Activated CD4-positive, alpha-beta T cell treated with anti-CD3 and anti-CD28 coated beads for 36 hours (primary cell): ENCODE measurements at regions not wholly inside any gene's neighbourhood (a gene's known extent, or its start where the extent isn't known, plus 50 kb on each side); places are given as distances from the start of the nearest gene placed in this dataset.

Source experiments
- ATAC-seq: fragments of 200-7000 bp; cut with Tn5 transposase; one replicate; pipeline ENCODE4 v1.10.0; 2021; ENCODE audit warnings: mild to moderate bottlenecking, moderate library complexity
- CTCF ChIA-PET: fragments of 350-600 bp; sonication (Branson Sonifier 250); formaldehyde crosslinking; loops from one replicate; lab custom pipeline; 2021; ENCODE audit warnings: antibody characterized with exemption; lab: Charles Lee
- POLR2A ChIA-PET: fragments of 350-600 bp; sonication (Branson Sonifier 250); formaldehyde crosslinking; loops from one replicate; lab custom pipeline; 2021; ENCODE audit warnings: antibody characterized with exemption, inconsistent platforms; lab: Charles Lee
- DNase-seq: peaks from one replicate; pipeline ENCODE4 v3.0.0-alpha.2; 2020
- H3K27ac Mint-ChIP-seq: one replicate; pipeline ENCODE4 v1.8.0; 2021; ENCODE audit warnings: mixed read lengths
- H3K27me3 Mint-ChIP-seq: one replicate; pipeline ENCODE4 v1.8.0; 2021; ENCODE audit warnings: mixed read lengths
- H3K36me3 Mint-ChIP-seq: one replicate; pipeline ENCODE4 v1.8.0; 2021; ENCODE audit warnings: low read depth, mixed read lengths
- H3K4me1 Mint-ChIP-seq: one replicate; pipeline ENCODE4 v1.8.0; 2021; ENCODE audit warnings: mixed read lengths
- H3K4me3 Mint-ChIP-seq: one replicate; pipeline ENCODE4 v1.8.0; 2021; ENCODE audit warnings: mild to moderate bottlenecking, moderate library complexity, mixed read lengths
- H3K9me3 Mint-ChIP-seq: one replicate; pipeline ENCODE4 v1.8.0; 2021; ENCODE audit warnings: low read depth, mixed read lengths
- intact Hi-C, 2 experiments: fragments of 100-400 bp; cut with DNase I in 1 of 2; cut with micrococcal nuclease in 1 of 2; formaldehyde crosslinking; loops; one replicate each; pipeline versions ENCODE4 v1.14.2 to v1.15.1; 2022 to 2024; cut with DNase I, micrococcal nuclease

- Mint-ChIP-seq H3K4me3 (no peak overlapping the region), H3K27me3 (peaks cover 14% of the 10 kb centered on the region), H3K9me3 (peaks cover 2% of the 10 kb centered on the region), H3K36me3 (no peaks in the 10 kb centered on the region), H3K27ac (no peak overlapping the region), H3K4me1 (no peaks in the 10 kb centered on the region)
- ChIA-PET POLR2A (no interaction called here), CTCF (no interaction called here)
- intact Hi-C loops: no loop called here
- ATAC-seq (no peak), DNase-seq (no peak)
These were observed 120.6 kb upstream of the CD82 start for GRCh38 chr11:44444770-44445321.

DNA sequence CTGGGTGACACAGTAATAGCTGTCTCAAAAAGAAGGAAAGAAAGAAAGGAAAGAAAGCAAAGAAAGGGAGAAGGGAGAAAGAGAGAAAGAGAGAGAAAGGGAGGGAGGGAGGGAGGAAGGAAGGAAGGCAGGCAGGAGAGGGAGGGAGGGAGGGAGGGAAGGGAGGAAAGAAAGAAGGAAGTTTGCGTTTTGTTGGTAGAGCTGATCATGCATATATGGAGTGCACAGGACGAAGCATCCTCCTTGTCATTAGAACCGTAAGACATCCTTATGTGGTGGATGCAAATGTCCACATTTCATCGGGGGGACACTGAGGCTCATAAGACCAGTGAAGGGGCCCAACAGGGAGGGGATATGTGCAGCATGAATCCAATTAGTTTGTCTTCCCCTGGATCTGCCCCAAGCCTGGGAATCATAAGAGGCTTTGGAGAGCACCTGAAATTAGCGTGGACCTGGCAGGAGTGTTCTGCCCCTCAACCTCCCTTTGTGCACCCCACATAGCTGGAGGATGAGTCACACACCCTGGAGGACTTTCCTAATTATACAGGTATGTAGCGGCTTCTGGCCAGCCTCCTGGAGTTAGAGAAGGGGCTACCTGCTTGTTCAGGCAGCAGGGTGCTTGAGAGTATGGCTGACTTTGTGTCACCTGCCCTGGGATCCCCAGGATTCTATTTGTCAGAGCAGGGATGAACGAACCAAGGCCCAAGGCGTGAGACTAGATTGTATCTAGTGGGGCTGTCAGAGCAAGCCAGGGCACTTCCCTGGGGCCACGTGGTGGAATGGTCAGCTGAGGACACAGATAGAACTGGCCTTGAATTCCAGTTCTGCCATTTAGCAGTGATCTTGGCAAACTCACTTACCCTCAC lies 119.7 kb upstream of the CD82 start:
- ChIA-PET POLR2A (no interaction called here), CTCF (interaction anchor here (0.7 kb wide), 1 partner anchor 116 kb away, joined by 3 read pairs; no protein-coding TSS in a partner anchor)
- ATAC-seq (no peak), DNase-seq (no peak)
- Mint-ChIP-seq H3K4me1 (no peaks in the 10 kb centered on the region), H3K9me3 (no peaks in the 10 kb centered on the region), H3K27me3 (peaks cover 8% of the 10 kb centered on the region), H3K4me3 (no peak overlapping the region), H3K27ac (no peak overlapping the region), H3K36me3 (no peaks in the 10 kb centered on the region)
- intact Hi-C loops: no loop called here

GRCh38 chr11:44446366-44446762 lies 119.1 kb upstream of the CD82 start:
- H3K27me3 Mint-ChIP-seq: peaks cover 8% of the 10 kb centered on the region
- ChIA-PET CTCF (interaction anchor here (1.1 kb wide), 1 partner anchor 17 kb away, joined by 3 read pairs; no protein-coding TSS in a partner anchor), POLR2A (no interaction called here)
- no peaks in the 10 kb centered on the region for H3K4me1 Mint-ChIP-seq
- intact Hi-C loops: no loop called here
- no peak overlapping the region for H3K27ac Mint-ChIP-seq
- DNase-seq: no peak
- no peak for ATAC-seq
- H3K4me3 Mint-ChIP-seq: no peak overlapping the region
- no peaks in the 10 kb centered on the region for H3K36me3 Mint-ChIP-seq
- H3K9me3 Mint-ChIP-seq: no peaks in the 10 kb centered on the region

- Mint-ChIP-seq H3K4me1 (no peaks in the 10 kb centered on the region), H3K27ac (no peak overlapping the region), H3K27me3 (peaks cover 7% of the 10 kb centered on the region), H3K36me3 (no peaks in the 10 kb centered on the region), H3K9me3 (no peaks in the 10 kb centered on the region), H3K4me3 (no peak overlapping the region)
- ChIA-PET CTCF (interaction anchor here (1.1 kb wide), 1 partner anchor 16 kb away, joined by 3 read pairs; no protein-coding TSS in a partner anchor), POLR2A (interaction anchor here (0.6 kb wide), 1 partner anchor 75 kb away, joined by 4 read pairs; no protein-coding TSS in a partner anchor)
- intact Hi-C loops: no loop called here
- DNase-seq: no peak
- no peak for ATAC-seq
These were observed 118.3 kb upstream of the CD82 start for GRCh38 chr11:44446996-44447771.

DNA sequence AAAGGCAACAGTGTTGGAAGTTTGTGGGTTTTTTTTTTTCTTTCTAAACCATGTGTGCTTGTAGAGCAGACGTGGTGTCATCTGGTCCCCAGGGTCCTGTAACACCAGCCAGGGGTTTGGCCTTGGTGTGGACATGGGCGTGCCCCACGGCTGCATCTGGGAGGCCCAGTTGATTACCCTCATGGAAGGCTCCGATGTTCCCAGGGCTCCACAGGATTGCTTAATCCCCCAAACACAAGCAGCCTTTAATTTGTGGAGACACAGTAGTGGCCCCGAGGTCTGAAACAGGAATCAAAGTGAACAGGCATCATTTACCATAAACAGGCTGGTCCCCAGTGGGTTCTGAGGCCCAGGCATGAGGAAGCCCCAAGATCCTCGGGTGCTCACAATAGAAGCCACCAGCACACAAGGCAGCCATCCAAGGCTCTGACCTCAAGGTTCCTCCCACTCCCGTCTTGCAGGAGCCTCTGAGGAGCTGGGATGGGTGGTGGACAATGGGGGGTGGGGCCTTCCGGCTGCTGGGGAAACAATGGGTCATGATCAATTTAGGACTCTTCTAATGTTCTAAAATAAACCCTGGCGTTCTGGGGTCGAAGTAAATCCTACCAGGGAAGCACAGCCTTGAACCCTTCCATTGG lies 115.0 kb upstream of the CD82 start:
- Mint-ChIP-seq H3K27ac (no peak overlapping the region), H3K4me1 (no peaks in the 10 kb centered on the region), H3K9me3 (no peaks in the 10 kb centered on the region), H3K27me3 (no peaks in the 10 kb centered on the region), H3K4me3 (no peak overlapping the region), H3K36me3 (no peaks in the 10 kb centered on the region)
- CTCF ChIA-PET: no interaction called here
- intact Hi-C loops: no loop called here
- ATAC-seq: no peak
- DNase-seq: no peak
- POLR2A ChIA-PET: no interaction called here

DNA sequence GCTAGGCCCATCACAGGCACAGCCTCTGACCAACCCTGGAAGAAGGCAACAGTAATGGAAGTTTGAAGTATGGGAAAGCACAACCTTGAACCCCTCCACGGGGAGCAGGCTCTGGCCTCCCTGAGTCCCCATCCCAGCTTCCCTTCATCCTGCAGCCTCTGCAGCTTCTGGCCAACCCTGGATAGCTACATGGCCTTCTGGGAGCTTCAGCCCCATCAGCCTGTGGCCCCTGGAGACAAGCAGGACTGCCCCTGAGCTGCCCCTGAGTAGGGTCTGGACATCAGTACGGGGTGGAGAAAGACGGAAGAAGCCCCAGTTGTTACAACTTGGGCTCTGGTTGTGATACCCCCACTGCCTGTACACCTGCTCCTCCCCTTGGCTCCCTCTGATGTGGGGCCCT lies 113.8 kb upstream of the CD82 start:
- no peak overlapping the region for H3K4me3 Mint-ChIP-seq
- ChIA-PET CTCF (no interaction called here), POLR2A (no interaction called here)
- intact Hi-C loops: no loop called here
- H3K36me3 Mint-ChIP-seq: no peaks in the 10 kb centered on the region
- ATAC-seq (no peak), DNase-seq (no peak)
- H3K27ac Mint-ChIP-seq: no peak overlapping the region
- H3K4me1 Mint-ChIP-seq: no peaks in the 10 kb centered on the region
- no peaks in the 10 kb centered on the region for H3K27me3 Mint-ChIP-seq
- H3K9me3 Mint-ChIP-seq: no peaks in the 10 kb centered on the region

DNA sequence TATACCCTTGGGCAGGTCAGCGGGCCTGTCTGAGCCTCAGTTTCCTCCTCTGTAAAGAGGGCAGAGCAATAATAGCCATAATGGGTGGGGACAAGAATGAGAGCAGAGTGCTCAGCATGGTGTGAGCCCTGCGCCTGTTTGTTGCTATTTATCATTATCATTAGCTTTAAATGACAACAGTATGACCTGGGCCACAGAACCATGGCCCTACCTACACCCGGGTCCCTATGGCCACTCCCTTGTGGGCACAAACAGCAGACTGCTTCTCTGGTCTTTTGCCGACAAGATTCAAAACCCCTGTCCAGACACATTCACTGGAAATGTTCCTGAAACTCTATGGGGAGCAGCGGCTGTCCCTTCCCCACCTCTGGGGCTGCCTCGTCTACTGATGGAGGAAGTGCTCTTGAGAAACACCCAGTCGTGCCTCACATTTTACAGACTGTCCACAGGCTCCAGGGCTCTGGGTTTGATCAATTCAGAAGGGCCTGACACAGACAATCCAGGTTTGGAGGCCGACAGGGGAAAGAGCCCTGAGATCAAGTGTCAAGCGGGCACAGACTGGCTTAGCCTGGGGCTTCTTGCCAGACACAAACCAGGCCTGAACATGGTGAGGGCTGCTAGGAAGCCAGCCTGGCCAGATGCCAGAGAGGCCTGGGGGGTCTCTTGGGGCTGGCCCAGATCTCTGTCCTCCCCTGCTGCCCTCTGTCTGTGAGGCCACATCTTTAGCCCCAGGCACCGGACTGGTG lies 112.5 kb upstream of the CD82 start:
- POLR2A ChIA-PET: no interaction called here
- no peak overlapping the region for H3K4me3 Mint-ChIP-seq
- no peaks in the 10 kb centered on the region for H3K4me1 Mint-ChIP-seq

DNA sequence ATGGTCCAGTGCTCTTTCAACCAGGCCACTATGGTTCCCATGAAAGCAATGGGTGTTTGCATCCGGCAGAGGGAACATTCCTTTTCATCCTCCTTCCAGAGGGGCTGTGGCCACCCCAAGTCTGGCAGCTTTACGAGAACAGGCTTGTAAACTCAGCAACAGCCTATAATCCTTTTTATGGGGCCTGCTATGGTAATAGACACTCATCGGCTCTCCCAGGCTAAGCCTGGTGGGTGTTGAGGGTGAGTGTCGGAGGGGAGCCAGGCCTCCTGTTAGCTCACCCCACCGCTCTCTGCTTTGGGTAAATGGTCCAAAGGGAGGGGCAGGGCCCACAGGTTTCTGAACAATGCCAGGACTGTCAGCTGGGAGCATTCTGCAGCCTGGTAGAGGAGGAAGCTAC lies 111.6 kb upstream of the CD82 start:
- ChIA-PET POLR2A (no interaction called here), CTCF (no interaction called here)
- H3K4me3 Mint-ChIP-seq: no peak overlapping the region
- intact Hi-C loops: no loop called here
- ATAC-seq (no peak), DNase-seq (no peak)
- no peaks in the 10 kb centered on the region for H3K27me3 Mint-ChIP-seq
- H3K4me1 Mint-ChIP-seq: no peaks in the 10 kb centered on the region
- no peaks in the 10 kb centered on the region for H3K36me3 Mint-ChIP-seq
- H3K27ac Mint-ChIP-seq: no peak overlapping the region
- H3K9me3 Mint-ChIP-seq: no peaks in the 10 kb centered on the region

More for the DNA sequence above, 112.5 kb upstream of the CD82 start:
- no peak for DNase-seq
- Mint-ChIP-seq H3K27ac (no peak overlapping the region), H3K27me3 (no peaks in the 10 kb centered on the region), H3K36me3 (no peaks in the 10 kb centered on the region), H3K9me3 (no peaks in the 10 kb centered on the region)
- intact Hi-C loops: no loop called here
- ATAC-seq: no peak
- CTCF ChIA-PET: interaction anchor here (0.7 kb wide), 1 partner anchor 176 kb away, joined by 3 read pairs; no protein-coding TSS in a partner anchor

DNA sequence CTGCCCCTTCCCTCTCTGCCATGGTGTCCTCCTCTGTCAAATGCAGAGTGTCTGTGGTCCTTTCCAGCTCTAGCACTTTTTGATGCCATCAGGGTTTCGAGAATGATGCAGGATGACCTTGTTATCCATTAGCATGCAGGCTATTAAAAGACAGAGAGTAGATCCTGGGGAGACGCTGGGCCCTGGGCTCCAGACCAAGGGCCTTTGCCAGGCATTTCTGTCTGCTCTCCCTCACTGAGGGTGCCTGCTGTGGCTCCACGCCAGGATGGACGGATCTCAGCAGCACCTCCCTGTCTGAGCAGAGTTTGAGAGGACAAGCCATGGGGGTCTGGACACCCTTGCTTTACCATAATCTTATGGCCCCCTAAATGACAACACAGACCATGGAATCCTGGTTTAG lies 110.8 kb upstream of the CD82 start:
- H3K4me1 Mint-ChIP-seq: no peaks in the 10 kb centered on the region

GRCh38 chr11:44456544-44457300 lies 108.7 kb upstream of the CD82 start:
- intact Hi-C loops: no loop called here
- POLR2A ChIA-PET: interaction anchor here (0.7 kb wide), 1 partner anchor 103 kb away, joined by 3 read pairs; no protein-coding TSS in a partner anchor

More for the DNA sequence above, 110.8 kb upstream of the CD82 start:
- ChIA-PET POLR2A (no interaction called here), CTCF (no interaction called here)
- DNase-seq: no peak
- Mint-ChIP-seq H3K9me3 (no peaks in the 10 kb centered on the region), H3K27me3 (no peaks in the 10 kb centered on the region), H3K36me3 (no peaks in the 10 kb centered on the region), H3K27ac (no peak overlapping the region), H3K4me3 (no peak overlapping the region)
- ATAC-seq: no peak
- intact Hi-C loops: no loop called here

More at GRCh38 chr11:44456544-44457300, 108.7 kb upstream of the CD82 start:
- no peak overlapping the region for H3K27ac Mint-ChIP-seq
- no peak overlapping the region for H3K4me3 Mint-ChIP-seq
- H3K27me3 Mint-ChIP-seq: no peaks in the 10 kb centered on the region
- CTCF ChIA-PET: no interaction called here
- H3K36me3 Mint-ChIP-seq: no peaks in the 10 kb centered on the region
- H3K4me1 Mint-ChIP-seq: no peaks in the 10 kb centered on the region
- DNase-seq (no peak), ATAC-seq (no peak)
- peaks cover 1% of the 10 kb centered on the region for H3K9me3 Mint-ChIP-seq
